ENCODE measurements at regions not wholly inside any gene's neighbourhood (a gene's known extent, or its start where the extent isn't known, plus 50 kb on each side); places are given as distances from the start of the nearest gene placed in this dataset.

- TF ChIP-seq CTCF (IDR thresholded peaks at IDR 0.05; ENCODE audit: insufficient read depth, low read length, poor library complexity, severe bottlenecking) = peak; percentile 76
- Histone ChIP-seq H3K36me3 (ENCODE audit: control insufficient read depth, insufficient read depth, low read length) (no peaks in the 10 kb centered on the region), H3K27me3 (replicated peaks; ENCODE audit: control insufficient read depth, insufficient read depth, low read length) (no peaks in the 10 kb centered on the region), H3K4me3 (replicated peaks; ENCODE audit: low read depth, low read length) (no peak overlapping the region)
- DNase-seq (ENCODE audit: extremely low read depth, insufficient read length) = peak; percentile 41
Measured at GRCh38 chr12:45543887-45544286, 185.6 kb upstream of the ARID2 start.

DNA sequence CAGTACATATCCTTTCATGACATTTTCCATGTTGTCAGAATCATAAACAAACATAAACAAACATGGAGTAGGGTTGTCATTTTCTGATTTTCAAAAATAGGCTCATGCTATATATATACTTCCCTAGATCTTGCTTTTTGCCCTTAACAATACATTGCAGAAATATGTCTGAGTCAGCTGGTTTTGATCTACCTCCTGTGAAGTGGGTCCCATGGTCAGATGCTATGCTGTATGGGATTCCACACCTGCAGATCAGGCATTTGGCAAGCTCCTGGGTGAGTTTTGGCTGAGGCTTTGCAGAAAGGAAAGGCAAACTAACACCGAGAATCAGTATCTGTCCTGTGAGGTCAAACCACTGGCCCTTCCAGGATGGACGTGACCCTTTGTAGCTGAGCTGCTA, 183.0 kb upstream of the ARID2 start:
- no peaks in the 10 kb centered on the region for H3K36me3 ChIP-seq (ENCODE audit: control insufficient read depth, insufficient read depth, low read length)
- no peak for TF ChIP-seq CTCF (IDR thresholded peaks at IDR 0.05; ENCODE audit: insufficient read depth, low read length, poor library complexity, severe bottlenecking)
- DNase-seq (ENCODE audit: extremely low read depth, insufficient read length) = no peak
- H3K4me3 ChIP-seq (replicated peaks; ENCODE audit: low read depth, low read length) = no peak overlapping the region
- no peaks in the 10 kb centered on the region for H3K27me3 ChIP-seq (replicated peaks; ENCODE audit: control insufficient read depth, insufficient read depth, low read length)

DNA sequence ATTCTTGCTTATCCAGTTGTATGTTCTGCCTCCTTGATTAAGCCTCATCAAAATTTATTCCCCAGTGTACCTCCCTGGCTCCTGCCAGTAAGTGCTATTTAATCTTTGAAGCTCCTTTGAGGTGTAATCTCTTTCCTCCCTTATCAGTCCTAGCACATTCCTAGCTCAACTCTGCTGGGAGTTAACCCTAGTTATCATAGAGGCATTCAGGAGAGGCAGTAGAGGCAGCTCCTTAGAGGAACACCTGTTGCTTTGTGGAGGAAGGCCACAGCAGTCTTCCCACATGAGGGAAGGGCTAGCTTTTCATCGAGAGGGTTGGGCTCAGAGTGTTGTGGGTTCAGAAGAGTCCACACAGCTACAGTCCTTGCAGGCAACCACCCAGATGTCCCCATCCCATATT, 182.4 kb upstream of the ARID2 start:
- no peak for TF ChIP-seq CTCF (IDR thresholded peaks at IDR 0.05; ENCODE audit: insufficient read depth, low read length, poor library complexity, severe bottlenecking)
- Histone ChIP-seq H3K27me3 (replicated peaks; ENCODE audit: control insufficient read depth, insufficient read depth, low read length) (no peaks in the 10 kb centered on the region), H3K4me3 (replicated peaks; ENCODE audit: low read depth, low read length) (no peak overlapping the region), H3K36me3 (ENCODE audit: control insufficient read depth, insufficient read depth, low read length) (no peaks in the 10 kb centered on the region)
- DNase-seq (ENCODE audit: extremely low read depth, insufficient read length) = no peak

- Histone ChIP-seq H3K4me3 (replicated peaks; ENCODE audit: low read depth, low read length) (no peak overlapping the region), H3K36me3 (ENCODE audit: control insufficient read depth, insufficient read depth, low read length) (no peaks in the 10 kb centered on the region), H3K27me3 (replicated peaks; ENCODE audit: control insufficient read depth, insufficient read depth, low read length) (no peaks in the 10 kb centered on the region)
- DNase-seq (ENCODE audit: extremely low read depth, insufficient read length) = no peak
- TF ChIP-seq CTCF (IDR thresholded peaks at IDR 0.05; ENCODE audit: insufficient read depth, low read length, poor library complexity, severe bottlenecking) = peak; percentile 11
Measured at GRCh38 chr12:45547822-45548221, 181.7 kb upstream of the ARID2 start.

- Histone ChIP-seq H3K36me3 (ENCODE audit: control insufficient read depth, insufficient read depth, low read length) (no peaks in the 10 kb centered on the region), H3K27me3 (replicated peaks; ENCODE audit: control insufficient read depth, insufficient read depth, low read length) (no peaks in the 10 kb centered on the region), H3K4me3 (replicated peaks; ENCODE audit: low read depth, low read length) (no peak overlapping the region)
- TF ChIP-seq CTCF (IDR thresholded peaks at IDR 0.05; ENCODE audit: insufficient read depth, low read length, poor library complexity, severe bottlenecking) = no peak
- DNase-seq (ENCODE audit: extremely low read depth, insufficient read length) = no peak
Measured at GRCh38 chr12:45548426-45548825, 181.1 kb upstream of the ARID2 start.

DNA sequence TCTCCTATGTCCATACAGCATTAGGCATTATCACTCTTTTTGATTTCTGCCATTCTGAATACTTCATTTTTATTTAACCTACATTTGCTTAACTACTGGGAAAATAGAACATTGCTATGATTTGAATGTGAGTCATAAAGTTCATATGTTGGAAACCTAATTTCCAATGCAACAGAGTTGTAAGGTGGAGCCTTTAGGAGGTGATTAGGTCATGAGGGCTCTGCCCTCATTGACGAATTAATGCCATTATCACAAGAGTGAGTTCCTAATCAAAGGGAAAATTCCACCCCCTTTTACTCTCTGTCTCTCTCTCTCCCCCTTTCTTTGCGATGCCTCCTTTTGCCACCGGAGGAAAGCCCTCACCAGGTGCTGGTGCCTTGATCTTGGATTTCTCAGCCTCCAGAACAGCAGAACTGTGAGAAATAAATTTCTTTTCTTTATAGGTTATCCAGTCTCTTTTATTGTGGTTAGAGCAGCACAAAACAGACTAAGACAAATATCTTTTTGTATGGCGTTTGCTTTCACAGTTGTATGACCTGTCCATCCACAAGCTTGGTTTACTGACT, 180.1 kb upstream of the ARID2 start:
- no peak overlapping the region for H3K4me3 ChIP-seq (replicated peaks; ENCODE audit: low read depth, low read length)
- H3K27me3 ChIP-seq (replicated peaks; ENCODE audit: control insufficient read depth, insufficient read depth, low read length) = no peaks in the 10 kb centered on the region
- no peak for TF ChIP-seq CTCF (IDR thresholded peaks at IDR 0.05; ENCODE audit: insufficient read depth, low read length, poor library complexity, severe bottlenecking)
- no peaks in the 10 kb centered on the region for H3K36me3 ChIP-seq (ENCODE audit: control insufficient read depth, insufficient read depth, low read length)
- DNase-seq (ENCODE audit: extremely low read depth, insufficient read length) = no peak

Measured in GM06990 (cell line).